Esophagus squamous epithelium (tissue), 4 donors: ENCODE measurements at regions not wholly inside any gene's neighbourhood (a gene's known extent, or its start where the extent isn't known, plus 50 kb on each side); places are given as distances from the start of the nearest gene placed in this dataset.

Experiments
- POLR2A ChIP-seq, 4 donors: fragments of 450-650 bp; IDR thresholded peaks; one replicate each; pipeline ENCODE4 v1.6.1; 2017; ENCODE audit warnings: antibody characterized with exemption in 4 of 4, mild to moderate bottlenecking in 4 of 4, moderate library complexity in 3 of 4
- TF ChIP-seq, protein P1 (sequence below), 6 experiments: fragments of 450-650 bp in 4 of 6; fragments of 200-600 bp in 2 of 6; sonication (generic) in 2 of 6; IDR thresholded peaks; one replicate each; pipeline ENCODE4 v1.5.1; 2016 to 2019; ENCODE audit warnings: antibody characterized with exemption in 6 of 6, mild to moderate bottlenecking in 4 of 6, moderate library complexity in 4 of 6

DNA sequence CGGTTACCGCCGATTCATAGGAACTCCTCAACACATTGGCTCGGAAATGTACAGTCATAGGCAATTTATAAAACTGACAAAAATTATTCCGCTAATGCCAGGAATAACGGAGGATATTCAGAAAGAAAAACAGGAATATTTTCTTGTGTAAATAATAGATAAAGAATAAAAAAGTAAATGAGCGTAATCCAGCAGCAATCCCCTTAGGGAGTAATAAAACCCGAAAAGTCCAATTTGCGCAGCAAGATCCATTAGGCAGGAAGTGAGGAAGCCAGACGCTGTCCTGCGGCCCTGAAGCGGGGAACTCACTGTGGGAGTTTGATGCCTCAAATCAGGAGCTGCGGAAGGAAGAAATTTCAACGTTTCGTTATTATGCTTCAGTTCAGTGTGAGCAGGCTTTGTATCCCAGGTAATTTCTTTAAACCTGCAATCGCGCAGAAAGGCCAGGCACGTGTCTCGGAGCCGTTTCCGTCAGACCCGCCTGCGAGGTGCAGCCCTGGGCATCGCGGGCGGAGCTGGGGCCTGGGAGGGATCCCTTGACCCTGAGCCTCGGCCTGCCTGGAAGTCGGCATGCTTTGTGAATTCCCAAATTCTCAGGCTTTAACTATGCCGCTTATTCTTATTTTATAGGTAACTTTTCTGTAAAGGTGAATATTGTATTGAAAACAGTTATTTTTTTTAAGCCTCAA lies 180.9 kb upstream of the ALKAL2 start:
- TF ChIP-seq, protein P1, sequence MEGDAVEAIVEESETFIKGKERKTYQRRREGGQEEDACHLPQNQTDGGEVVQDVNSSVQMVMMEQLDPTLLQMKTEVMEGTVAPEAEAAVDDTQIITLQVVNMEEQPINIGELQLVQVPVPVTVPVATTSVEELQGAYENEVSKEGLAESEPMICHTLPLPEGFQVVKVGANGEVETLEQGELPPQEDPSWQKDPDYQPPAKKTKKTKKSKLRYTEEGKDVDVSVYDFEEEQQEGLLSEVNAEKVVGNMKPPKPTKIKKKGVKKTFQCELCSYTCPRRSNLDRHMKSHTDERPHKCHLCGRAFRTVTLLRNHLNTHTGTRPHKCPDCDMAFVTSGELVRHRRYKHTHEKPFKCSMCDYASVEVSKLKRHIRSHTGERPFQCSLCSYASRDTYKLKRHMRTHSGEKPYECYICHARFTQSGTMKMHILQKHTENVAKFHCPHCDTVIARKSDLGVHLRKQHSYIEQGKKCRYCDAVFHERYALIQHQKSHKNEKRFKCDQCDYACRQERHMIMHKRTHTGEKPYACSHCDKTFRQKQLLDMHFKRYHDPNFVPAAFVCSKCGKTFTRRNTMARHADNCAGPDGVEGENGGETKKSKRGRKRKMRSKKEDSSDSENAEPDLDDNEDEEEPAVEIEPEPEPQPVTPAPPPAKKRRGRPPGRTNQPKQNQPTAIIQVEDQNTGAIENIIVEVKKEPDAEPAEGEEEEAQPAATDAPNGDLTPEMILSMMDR (IDR thresholded peaks at IDR 0.05) = no peak
- no peak for TF ChIP-seq POLR2A (IDR thresholded peaks at IDR 0.05)
